ENCODE measurements at regions not wholly inside any gene's neighbourhood (a gene's known extent, or its start where the extent isn't known, plus 50 kb on each side); places are given as distances from the start of the nearest gene placed in this dataset.
"Not testable (repeated sequence)": the region's sequence is repeated elsewhere in the genome, so short reads cannot be mapped to it uniquely, and the experiment has no call there.

GRCh38 chr4:9702696-9703095 lies 78.7 kb upstream of the DRD5 start:
- DNase-seq, result not testable (repeated sequence)

GRCh38 chr4:9703391-9703790 lies 78.0 kb upstream of the DRD5 start:
- peak in 25 of 51 donors; percentile 1 to 41 (median 11) for DNase-seq

DNA sequence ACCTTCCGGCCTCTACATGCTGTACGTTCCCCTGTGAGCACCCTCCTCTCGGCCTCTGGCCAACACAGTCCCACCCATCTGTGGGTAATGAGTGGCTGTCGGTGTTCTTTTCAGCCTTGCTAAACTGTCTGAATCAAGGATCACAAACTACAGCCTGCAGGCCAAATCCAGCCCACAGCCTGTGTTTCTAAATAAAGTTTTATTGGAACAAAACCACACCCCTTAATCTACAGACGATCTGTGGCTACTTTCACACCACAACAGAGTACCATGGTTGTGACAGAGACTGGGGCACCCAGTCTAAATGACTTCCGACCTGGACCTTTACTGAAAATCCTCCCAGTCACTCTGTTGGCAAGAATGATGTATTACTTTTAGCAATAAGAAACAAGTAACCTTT lies 77.3 kb upstream of the DRD5 start:
- DNase-seq, result not testable (repeated sequence)

- DNase-seq, result no peak
Measured at GRCh38 chr4:9704551-9705332, 76.7 kb upstream of the DRD5 start.

DNA sequence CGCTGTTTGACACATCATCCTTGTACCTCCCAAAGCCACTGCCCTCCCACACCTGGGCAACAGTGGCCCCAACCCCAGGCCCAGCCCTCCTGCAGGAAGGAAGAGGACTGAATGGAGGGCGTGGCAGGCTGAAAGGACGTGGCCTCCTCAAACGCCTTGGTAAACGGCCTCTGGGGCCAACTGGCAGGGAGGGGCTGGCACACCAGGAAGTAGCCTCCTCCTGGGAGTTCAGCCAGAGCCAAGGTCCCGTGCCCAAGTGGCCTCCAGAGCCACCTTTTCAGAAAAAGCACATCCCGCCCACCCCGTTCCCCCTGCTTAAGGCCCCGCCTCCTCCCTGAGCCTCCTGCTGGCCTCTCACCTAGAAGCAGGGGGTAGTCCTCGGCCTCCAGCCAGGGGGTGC lies 74.2 kb upstream of the DRD5 start:
- DNase-seq, result not testable (repeated sequence)

DNA sequence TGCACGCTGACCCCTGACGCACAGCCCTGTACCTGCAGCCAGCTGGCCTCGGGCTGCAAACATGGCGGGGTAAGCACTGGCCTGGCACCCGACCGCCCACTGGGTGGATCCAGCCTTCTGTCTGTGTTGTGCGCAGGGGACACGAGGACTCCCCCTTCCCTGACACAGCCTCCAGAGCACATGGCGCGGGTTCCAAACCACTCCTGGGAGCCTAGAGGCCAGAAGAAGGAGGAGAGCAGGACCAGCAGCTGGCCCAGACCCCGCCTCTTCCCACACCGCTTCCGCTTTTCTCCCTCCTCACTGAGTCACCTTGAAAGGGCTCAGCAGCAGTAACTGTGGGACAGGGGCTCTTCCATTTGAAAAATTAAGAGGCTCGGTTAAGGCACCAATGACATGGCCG lies 73.5 kb upstream of the DRD5 start:
- DNase-seq, result not testable (repeated sequence)

DNA sequence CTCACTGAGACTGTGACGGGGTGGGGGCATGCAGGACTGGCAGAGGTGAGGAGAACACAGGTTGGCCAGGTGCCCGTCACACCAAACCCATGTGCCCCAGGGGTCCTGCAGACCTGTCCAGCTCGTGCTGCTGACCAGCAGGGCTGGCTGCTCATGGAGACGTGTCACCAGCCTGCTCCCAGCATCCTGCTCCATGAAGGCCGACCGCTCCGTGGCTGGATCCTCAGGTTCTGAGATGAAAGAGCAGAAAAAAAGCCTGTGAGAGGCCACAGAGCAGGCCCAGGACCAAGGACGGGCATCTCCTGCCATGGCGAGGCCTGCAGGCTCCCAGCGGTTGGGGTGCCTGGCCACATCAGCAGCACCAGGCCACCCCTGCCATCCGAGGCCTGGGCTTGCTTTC lies 71.7 kb upstream of the DRD5 start:
- DNase-seq, result no peak

DNA sequence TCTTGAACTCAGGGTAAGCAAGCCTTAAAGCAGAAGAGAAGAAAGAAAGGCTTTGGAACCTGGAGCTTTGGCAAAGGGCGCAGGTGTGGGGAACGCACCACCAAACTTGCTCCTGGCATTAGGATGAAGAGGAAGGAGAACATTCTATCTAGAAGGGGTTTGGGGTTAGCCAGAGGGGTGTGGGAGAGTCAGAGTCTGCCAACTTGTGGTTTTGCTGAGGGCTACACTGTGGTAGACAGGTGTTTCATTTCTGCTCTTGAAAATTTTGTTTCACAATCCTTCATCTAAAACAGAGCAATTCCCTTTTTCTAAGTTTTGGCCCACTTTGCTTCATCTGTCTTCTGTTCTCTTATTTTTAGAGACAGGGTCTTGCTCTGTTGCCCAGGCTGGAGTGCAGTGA lies 66.2 kb upstream of the DRD5 start:
- not testable (repeated sequence) for DNase-seq

DNA sequence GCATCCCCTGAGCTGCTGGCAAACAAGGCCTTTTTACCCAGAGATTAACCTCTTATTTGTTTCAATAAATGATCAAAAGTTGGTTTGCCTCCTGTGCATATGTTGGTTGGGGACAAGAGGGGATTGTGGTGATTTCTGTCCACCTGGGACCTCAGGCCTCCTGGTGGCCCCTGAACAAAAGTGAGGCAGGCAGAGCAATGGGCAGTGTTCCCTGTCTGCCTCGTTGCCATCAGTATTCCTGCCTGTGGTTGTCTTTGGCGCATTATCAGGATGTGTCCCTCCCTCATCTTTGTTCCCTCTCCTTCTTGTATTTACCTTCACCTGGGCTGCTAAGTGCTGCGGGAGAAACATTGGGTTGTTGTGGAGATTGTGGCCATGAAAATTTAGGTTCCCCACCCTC lies 65.3 kb upstream of the DRD5 start:
- no peak for DNase-seq

GRCh38 chr4:9718246-9718939 lies 63.0 kb upstream of the DRD5 start:
- DNase-seq, result not testable (repeated sequence)

GRCh38 chr4:9722131-9722530 lies 59.3 kb upstream of the DRD5 start:
- not testable (repeated sequence) for DNase-seq

All from hypothalamus (tissue), 51 donors.